ENCODE measurements at regions not wholly inside any gene's neighbourhood (a gene's known extent, or its start where the extent isn't known, plus 50 kb on each side); places are given as distances from the start of the nearest gene placed in this dataset.
"Not testable (repeated sequence)": the region's sequence is repeated elsewhere in the genome, so short reads cannot be mapped to it uniquely, and the experiment has no call there.

DNA sequence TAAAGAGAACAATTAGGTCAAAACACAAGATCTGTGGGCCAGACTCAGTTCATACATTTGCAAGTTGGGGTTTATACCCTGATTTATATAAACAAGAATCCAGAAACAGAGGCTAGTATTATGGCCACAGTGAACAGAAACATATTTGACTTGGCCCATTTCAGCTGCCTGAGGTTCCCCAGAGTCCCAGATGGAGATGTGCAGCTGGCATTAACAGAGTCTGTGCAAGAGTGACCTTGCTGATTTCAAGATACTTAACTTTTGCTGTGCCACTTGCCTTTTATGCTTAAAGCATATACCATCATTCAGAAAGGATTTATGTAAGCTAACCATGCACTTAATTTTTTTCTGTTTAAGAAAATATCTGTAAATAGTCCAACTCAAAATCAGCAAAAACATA lies 636.3 kb downstream of the TRIB2 start:
- CTCF ChIA-PET = no interaction called here
- no peaks in the 10 kb centered on the region for H3K36me3 Mint-ChIP-seq (ENCODE audit: low read depth)
- no peaks in the 10 kb centered on the region for H3K4me1 Mint-ChIP-seq
- no peak for DNase-seq
- H3K27ac Mint-ChIP-seq = no peak overlapping the region
- H3K4me3 Mint-ChIP-seq = no peak overlapping the region
- POLR2A ChIA-PET = no interaction called here
- no peaks in the 10 kb centered on the region for H3K9me3 Mint-ChIP-seq
- no peaks in the 10 kb centered on the region for H3K27me3 Mint-ChIP-seq

DNA sequence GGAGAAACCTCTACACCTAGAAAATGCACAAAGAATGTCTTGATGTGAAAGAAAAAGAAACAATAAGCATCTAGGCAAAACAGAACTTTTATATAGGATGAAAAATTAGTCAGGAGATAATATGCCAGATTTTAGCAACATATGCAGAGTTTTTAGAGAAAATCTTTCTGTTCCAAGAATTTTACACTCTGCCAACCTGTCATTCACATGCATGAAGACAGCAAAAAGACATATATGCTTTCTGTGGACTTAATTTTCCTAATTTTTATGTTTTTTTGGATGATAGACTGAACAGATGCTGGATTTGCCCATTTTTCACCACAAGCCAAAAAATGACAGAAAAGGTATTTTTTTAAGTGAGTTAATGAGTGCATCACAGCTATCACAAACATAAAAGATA lies 637.3 kb downstream of the TRIB2 start:
- ChIA-PET POLR2A (no interaction called here), CTCF (no interaction called here)
- Mint-ChIP-seq H3K4me3 (no peak overlapping the region), H3K36me3 (ENCODE audit: low read depth) (no peaks in the 10 kb centered on the region), H3K4me1 (no peaks in the 10 kb centered on the region), H3K27ac (no peak overlapping the region), H3K27me3 (no peaks in the 10 kb centered on the region), H3K9me3 (no peaks in the 10 kb centered on the region)
- no peak for DNase-seq

GRCh38 chr2:13381928-13382327 lies 665.2 kb downstream of the TRIB2 start:
- H3K4me3 Mint-ChIP-seq; H3K36me3 Mint-ChIP-seq (ENCODE audit: low read depth); H3K27me3 Mint-ChIP-seq; POLR2A ChIA-PET; DNase-seq; CTCF ChIA-PET; H3K27ac Mint-ChIP-seq; H3K4me1 Mint-ChIP-seq; H3K9me3 Mint-ChIP-seq: not testable (repeated sequence)

DNA sequence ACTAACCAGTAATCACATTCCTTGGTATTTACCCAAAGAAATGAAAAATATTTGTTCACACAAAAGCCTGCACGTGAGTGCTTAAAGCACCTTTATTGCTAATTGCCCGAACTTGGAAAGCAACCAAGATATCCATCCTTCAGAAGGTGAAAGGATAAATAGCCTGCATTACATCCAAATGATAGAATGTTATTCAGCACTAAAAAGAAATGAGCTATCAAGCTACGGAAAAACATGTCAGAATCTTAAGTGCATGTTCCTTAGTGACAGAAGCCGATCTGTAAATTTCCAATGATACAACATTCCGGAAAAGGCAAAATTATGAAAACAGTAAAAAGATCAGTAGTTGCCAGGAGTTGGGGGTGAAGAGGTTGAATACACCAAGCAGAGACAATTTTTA lies 672.4 kb downstream of the TRIB2 start:
- H3K27me3 Mint-ChIP-seq; H3K4me3 Mint-ChIP-seq; H3K36me3 Mint-ChIP-seq (ENCODE audit: low read depth); POLR2A ChIA-PET; H3K9me3 Mint-ChIP-seq; DNase-seq; H3K4me1 Mint-ChIP-seq; CTCF ChIA-PET; H3K27ac Mint-ChIP-seq: not testable (repeated sequence)

DNA sequence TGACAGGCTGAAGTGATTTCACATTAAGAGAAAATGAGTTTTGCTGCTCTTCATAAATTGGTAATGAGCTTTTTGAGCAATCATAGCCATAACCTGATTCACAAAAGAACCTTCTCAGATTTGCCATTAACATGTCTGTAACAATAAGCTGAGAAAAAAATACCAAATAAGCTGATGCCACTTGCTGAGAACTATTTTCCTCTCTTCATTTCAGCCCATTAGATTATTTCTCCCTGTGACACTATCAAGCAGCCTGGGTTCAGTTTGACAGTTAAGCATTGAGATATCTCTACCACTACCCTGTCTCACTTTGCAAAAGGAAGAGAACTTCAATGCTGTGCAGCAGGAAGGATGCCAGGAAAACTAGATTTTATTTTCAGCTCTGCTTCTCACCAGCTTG lies 673.9 kb downstream of the TRIB2 start:
- no peak overlapping the region for H3K27ac Mint-ChIP-seq
- DNase-seq = no peak
- H3K36me3 Mint-ChIP-seq (ENCODE audit: low read depth) = no peaks in the 10 kb centered on the region
- no peak overlapping the region for H3K4me3 Mint-ChIP-seq
- H3K4me1 Mint-ChIP-seq = no peaks in the 10 kb centered on the region
- H3K9me3 Mint-ChIP-seq = no peaks in the 10 kb centered on the region
- H3K27me3 Mint-ChIP-seq = no peaks in the 10 kb centered on the region
- CTCF ChIA-PET = interaction anchor here (1.2 kb wide), 1 partner anchor 10 kb away, joined by 5 read pairs; no protein-coding TSS in a partner anchor
- POLR2A ChIA-PET = no interaction called here

GRCh38 chr2:13401312-13401711 lies 684.6 kb downstream of the TRIB2 start:
- ChIA-PET POLR2A (no interaction called here), CTCF (interaction anchor here (1.0 kb wide), 1 partner anchor 11 kb away, joined by 5 read pairs; no protein-coding TSS in a partner anchor)
- Mint-ChIP-seq H3K9me3 (peaks cover 3% of the 10 kb centered on the region), H3K4me3 (no peak overlapping the region), H3K27ac (no peak overlapping the region), H3K4me1 (no peaks in the 10 kb centered on the region), H3K27me3 (no peaks in the 10 kb centered on the region), H3K36me3 (ENCODE audit: low read depth) (no peaks in the 10 kb centered on the region)
- no peak for DNase-seq

GRCh38 chr2:13413989-13414388 lies 697.3 kb downstream of the TRIB2 start:
- ChIA-PET CTCF (no interaction called here), POLR2A (no interaction called here)
- H3K4me1 Mint-ChIP-seq = no peaks in the 10 kb centered on the region

DNA sequence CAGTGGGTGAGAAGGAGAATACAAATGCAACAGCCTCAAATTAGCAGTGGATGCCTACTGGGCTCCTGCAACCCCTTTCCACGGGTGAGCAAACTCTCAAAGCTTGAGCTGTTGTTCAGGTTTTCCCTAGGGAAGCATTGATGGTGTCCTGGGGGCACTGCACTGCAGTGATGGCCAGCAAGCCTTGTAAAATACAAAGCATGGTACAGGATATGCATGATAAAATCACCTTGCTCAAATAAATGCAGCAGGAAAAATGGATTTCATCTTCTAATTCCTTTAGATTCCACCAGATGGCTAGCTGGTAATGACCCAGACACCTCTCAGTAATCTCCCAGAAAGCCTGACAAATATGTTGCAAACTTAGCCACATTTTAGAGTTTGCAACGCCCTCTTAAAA lies 698.2 kb downstream of the TRIB2 start:
- no peak overlapping the region for H3K27ac Mint-ChIP-seq
- H3K36me3 Mint-ChIP-seq (ENCODE audit: low read depth) = no peaks in the 10 kb centered on the region
- CTCF ChIA-PET = no interaction called here
- H3K27me3 Mint-ChIP-seq = no peaks in the 10 kb centered on the region
- POLR2A ChIA-PET = no interaction called here
- no peaks in the 10 kb centered on the region for H3K4me1 Mint-ChIP-seq
- DNase-seq = no peak
- H3K4me3 Mint-ChIP-seq = no peak overlapping the region
- H3K9me3 Mint-ChIP-seq = peaks cover 8% of the 10 kb centered on the region

More at GRCh38 chr2:13413989-13414388, 697.3 kb downstream of the TRIB2 start:
- DNase-seq = no peak
- Mint-ChIP-seq H3K4me3 (no peak overlapping the region), H3K27ac (no peak overlapping the region), H3K27me3 (no peaks in the 10 kb centered on the region), H3K36me3 (ENCODE audit: low read depth) (no peaks in the 10 kb centered on the region), H3K9me3 (peaks cover 8% of the 10 kb centered on the region)

- ChIA-PET CTCF (no interaction called here), POLR2A (no interaction called here)
- no peak for DNase-seq
- H3K4me3 Mint-ChIP-seq = no peak overlapping the region
- H3K9me3 Mint-ChIP-seq = peaks cover 2% of the 10 kb centered on the region
- H3K36me3 Mint-ChIP-seq (ENCODE audit: low read depth) = no peaks in the 10 kb centered on the region
- H3K27me3 Mint-ChIP-seq = no peaks in the 10 kb centered on the region
- no peaks in the 10 kb centered on the region for H3K4me1 Mint-ChIP-seq
- no peak overlapping the region for H3K27ac Mint-ChIP-seq
Observed at GRCh38 chr2:13433954-13434353, 717.2 kb downstream of the TRIB2 start.

DNA sequence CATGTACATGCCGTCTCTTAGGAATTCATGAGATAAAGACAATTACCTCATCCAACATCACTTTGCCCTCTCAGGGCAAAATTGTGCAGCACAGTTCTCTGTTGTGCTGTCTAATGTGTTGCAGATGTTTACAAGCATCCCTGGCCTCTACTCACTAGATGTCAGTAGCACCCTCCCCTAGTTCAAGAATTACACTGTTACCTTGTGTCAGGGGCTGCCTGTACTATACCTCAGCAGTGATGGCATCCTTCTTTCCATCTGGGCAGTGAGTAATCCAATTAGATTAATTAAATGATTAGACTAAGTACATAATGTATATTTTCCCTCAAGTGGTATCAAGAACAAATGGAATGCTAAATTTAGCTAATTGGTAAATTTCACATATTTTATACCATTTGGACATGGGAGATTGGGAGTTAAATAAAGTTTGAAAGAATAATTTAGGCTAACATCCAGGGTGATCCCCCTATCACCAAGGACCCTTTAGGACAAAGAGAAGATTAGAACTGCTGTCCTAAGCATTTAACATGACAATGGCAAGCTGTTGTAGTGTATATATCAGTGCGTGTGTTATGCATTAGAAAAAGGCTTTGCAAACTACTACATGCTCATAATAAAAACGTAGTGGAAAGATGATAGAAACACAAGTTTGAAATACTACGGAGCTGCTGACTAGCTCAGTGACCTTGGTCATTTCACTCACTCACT lies 727.0 kb downstream of the TRIB2 start:
- H3K4me1 Mint-ChIP-seq; H3K9me3 Mint-ChIP-seq; H3K27ac Mint-ChIP-seq; H3K27me3 Mint-ChIP-seq; DNase-seq; H3K36me3 Mint-ChIP-seq (ENCODE audit: low read depth); POLR2A ChIA-PET; CTCF ChIA-PET; H3K4me3 Mint-ChIP-seq: not testable (repeated sequence)

- Mint-ChIP-seq H3K4me1 (no peaks in the 10 kb centered on the region), H3K4me3 (no peak overlapping the region), H3K9me3 (no peaks in the 10 kb centered on the region), H3K27ac (no peak overlapping the region), H3K36me3 (ENCODE audit: low read depth) (no peaks in the 10 kb centered on the region), H3K27me3 (no peaks in the 10 kb centered on the region)
- POLR2A ChIA-PET = no interaction called here
- CTCF ChIA-PET = no interaction called here
- no peak for DNase-seq
Observed at GRCh38 chr2:13462464-13462863, 745.7 kb downstream of the TRIB2 start.

- CTCF ChIA-PET = no interaction called here
- Mint-ChIP-seq H3K9me3 (no peaks in the 10 kb centered on the region), H3K4me3 (no peak overlapping the region), H3K36me3 (ENCODE audit: low read depth) (no peaks in the 10 kb centered on the region), H3K27me3 (no peaks in the 10 kb centered on the region), H3K4me1 (no peaks in the 10 kb centered on the region), H3K27ac (no peak overlapping the region)
- POLR2A ChIA-PET = no interaction called here
- no peak for DNase-seq
Observed at GRCh38 chr2:13466076-13466475, 749.3 kb downstream of the TRIB2 start.

GRCh38 chr2:13474538-13474937 lies 757.8 kb downstream of the TRIB2 start:
- POLR2A ChIA-PET = no interaction called here
- Mint-ChIP-seq H3K27me3 (no peaks in the 10 kb centered on the region), H3K9me3 (no peaks in the 10 kb centered on the region), H3K4me1 (no peaks in the 10 kb centered on the region), H3K36me3 (ENCODE audit: low read depth) (no peaks in the 10 kb centered on the region), H3K4me3 (no peak overlapping the region), H3K27ac (no peak overlapping the region)
- DNase-seq = no peak
- CTCF ChIA-PET = no interaction called here

- ChIA-PET CTCF (no interaction called here), POLR2A (no interaction called here)
- Mint-ChIP-seq H3K9me3 (no peaks in the 10 kb centered on the region), H3K36me3 (ENCODE audit: low read depth) (no peaks in the 10 kb centered on the region), H3K4me1 (no peaks in the 10 kb centered on the region), H3K27me3 (no peaks in the 10 kb centered on the region), H3K4me3 (no peak overlapping the region), H3K27ac (no peak overlapping the region)
- no peak for DNase-seq
Observed at GRCh38 chr2:13480057-13480456, 763.3 kb downstream of the TRIB2 start.

Data from activated CD4-positive, alpha-beta T cell treated with anti-CD3 and anti-CD28 coated beads, Interleukin-2, amount 10 ng/mL, durations not matched to agents 7 days and 5 days (primary cell).